Breast epithelium (tissue), 4 donors: ENCODE measurements at regions not wholly inside any gene's neighbourhood (a gene's known extent, or its start where the extent isn't known, plus 50 kb on each side); places are given as distances from the start of the nearest gene placed in this dataset.

Experiments
- DNase-seq, 2 donors: peaks; one replicate each; pipeline ENCODE4 v3.0.0-alpha.2; 2019; ENCODE audit warnings: low spot score in 2 of 2
- H3K27ac ChIP-seq, 2 donors: fragments of 200-600 bp; sonication (generic) in 1 of 2; one replicate each; pipeline ENCODE4 v1.5.1; 2016 to 2019; ENCODE audit warnings: mild to moderate bottlenecking in 1 of 2
- H3K27me3 ChIP-seq, 2 donors: fragments of 200-600 bp; sonication (generic) in 1 of 2; one replicate each; pipeline versions ENCODE4 v1.5.1 to v1.6.0; 2017 to 2019; ENCODE audit warnings: control low read depth in 1 of 2, mild to moderate bottlenecking in 1 of 2
- H3K36me3 ChIP-seq: fragments of 200-600 bp; one replicate; pipeline ENCODE4 v1.5.1; 2019
- H3K4me1 ChIP-seq, 2 donors: fragments of 200-600 bp; sonication (generic); one replicate each; pipeline ENCODE4 v1.5.1; 2016 to 2019; ENCODE audit warnings: control low read depth in 1 of 2
- H3K4me3 ChIP-seq, 3 donors: fragments of 200-600 bp; sonication (generic); 1 replicate in 2 of 3; 2 replicates in 1 of 3; pipeline ENCODE4 v1.5.1; 2016 to 2019; ENCODE audit warnings: mild to moderate bottlenecking in 3 of 3, moderate library complexity in 2 of 3
- H3K9me3 ChIP-seq, 2 donors: fragments of 200-600 bp; sonication (generic) in 1 of 2; one replicate each; pipeline ENCODE4 v1.5.1; 2016 to 2019; ENCODE audit warnings: control low read depth in 1 of 2
- CTCF ChIP-seq, 3 donors: fragments of 450-650 bp; IDR thresholded peaks; one replicate each; pipeline ENCODE4 v1.5.1; 2016 to 2017; ENCODE audit warnings: antibody characterized with exemption in 3 of 3, mild to moderate bottlenecking in 3 of 3, moderate library complexity in 3 of 3
- POLR2A ChIP-seq: fragments of 450-650 bp; IDR thresholded peaks from one replicate; pipeline ENCODE4 v1.6.1; 2016; ENCODE audit warnings: antibody characterized with exemption, mild to moderate bottlenecking, moderate library complexity
- POLR2AphosphoS5 ChIP-seq, 3 donors: sonication (generic); formaldehyde crosslinking; IDR thresholded peaks; one replicate each; pipeline ENCODE4 v1.6.1; 2017; ENCODE audit warnings: antibody characterized with exemption in 3 of 3
- intact Hi-C: fragments of 100-400 bp; cut with DNase I; formaldehyde crosslinking; loops from one replicate; pipeline ENCODE4 v1.15.1; 2023; ENCODE audit warnings: low total_unique reads

DNA sequence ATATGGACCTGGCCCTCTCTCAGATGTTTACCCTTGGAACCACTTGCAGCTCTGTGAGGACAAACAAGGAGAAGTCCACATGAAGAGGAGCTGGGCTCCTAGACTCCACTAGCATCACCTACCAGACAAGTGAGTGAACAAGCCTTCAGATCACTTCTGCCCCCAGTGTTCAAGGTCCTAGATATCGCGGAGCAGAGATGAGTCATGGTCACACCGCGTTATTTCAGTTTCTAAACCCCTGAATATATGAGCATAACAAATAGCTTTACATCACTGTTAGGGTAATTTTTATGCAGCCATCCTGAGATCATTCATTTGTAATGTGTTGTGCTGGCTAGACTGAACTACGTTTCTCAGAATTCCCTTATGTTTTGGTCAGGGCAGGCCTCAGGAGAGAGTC lies 77.0 kb upstream of the DAP start:
- no peak for DNase-seq
- Histone ChIP-seq H3K27ac (no peak overlapping the region), H3K9me3 (no peaks in the 10 kb centered on the region), H3K4me1 (no peaks in the 10 kb centered on the region), H3K4me3 (no peak overlapping the region), H3K36me3 (no peaks in the 10 kb centered on the region), H3K27me3 (no peaks in the 10 kb centered on the region)
- TF ChIP-seq POLR2A, result no peak
- TF ChIP-seq CTCF (IDR thresholded peaks at IDR 0.05), result no peak
- no peak for TF ChIP-seq POLR2AphosphoS5 (IDR thresholded peaks at IDR 0.05)
- intact Hi-C loops, result no loop called here

- H3K27ac ChIP-seq, result no peak overlapping the region
- no peak overlapping the region for H3K4me3 ChIP-seq
- TF ChIP-seq POLR2AphosphoS5 (IDR thresholded peaks at IDR 0.05) (no peak), CTCF (IDR thresholded peaks at IDR 0.05) (no peak), POLR2A (no peak)
- no peak for DNase-seq
- H3K9me3 ChIP-seq, result no peaks in the 10 kb centered on the region
- intact Hi-C loops, result no loop called here
- H3K4me1 ChIP-seq, result no peaks in the 10 kb centered on the region
- no peaks in the 10 kb centered on the region for H3K27me3 ChIP-seq
- H3K36me3 ChIP-seq, result no peaks in the 10 kb centered on the region
These were observed 76.0 kb upstream of the DAP start for GRCh38 chr5:10836986-10837385.

DNA sequence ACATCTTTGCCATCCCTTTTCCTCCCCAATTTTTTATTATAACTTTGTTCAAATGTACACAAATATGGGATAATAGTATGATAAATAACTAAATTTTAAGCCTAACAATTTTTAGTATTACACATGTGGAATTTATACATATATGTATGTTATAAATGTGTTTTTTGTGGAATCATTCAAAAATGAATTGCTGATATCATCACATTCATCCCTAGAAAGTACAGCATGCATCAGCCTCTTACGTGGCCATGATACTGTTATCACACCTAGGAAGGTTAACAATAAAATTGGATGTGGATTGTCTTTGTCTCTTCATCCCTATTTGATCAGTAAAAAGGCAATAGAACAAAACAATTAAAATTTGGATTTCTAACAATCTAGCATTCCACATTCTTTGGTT lies 73.7 kb upstream of the DAP start:
- Histone ChIP-seq H3K36me3 (no peaks in the 10 kb centered on the region), H3K27me3 (no peaks in the 10 kb centered on the region), H3K4me1 (no peaks in the 10 kb centered on the region), H3K9me3 (no peaks in the 10 kb centered on the region), H3K27ac (no peak overlapping the region), H3K4me3 (no peak overlapping the region)
- DNase-seq, result no peak
- intact Hi-C loops, result no loop called here
- TF ChIP-seq CTCF (IDR thresholded peaks at IDR 0.05), result no peak
- no peak for TF ChIP-seq POLR2AphosphoS5 (IDR thresholded peaks at IDR 0.05)
- TF ChIP-seq POLR2A, result no peak

- no peak overlapping the region for H3K27ac ChIP-seq
- no peak overlapping the region for H3K4me3 ChIP-seq
- no peaks in the 10 kb centered on the region for H3K9me3 ChIP-seq
- TF ChIP-seq POLR2AphosphoS5 (IDR thresholded peaks at IDR 0.05), result no peak
- no peak for TF ChIP-seq POLR2A
- no peak for TF ChIP-seq CTCF (IDR thresholded peaks at IDR 0.05)
- no peak for DNase-seq
- H3K27me3 ChIP-seq, result no peaks in the 10 kb centered on the region
- H3K4me1 ChIP-seq, result no peaks in the 10 kb centered on the region
- H3K36me3 ChIP-seq, result no peaks in the 10 kb centered on the region
- intact Hi-C loops, result no loop called here
These were observed 72.0 kb upstream of the DAP start for GRCh38 chr5:10832987-10833386.

DNA sequence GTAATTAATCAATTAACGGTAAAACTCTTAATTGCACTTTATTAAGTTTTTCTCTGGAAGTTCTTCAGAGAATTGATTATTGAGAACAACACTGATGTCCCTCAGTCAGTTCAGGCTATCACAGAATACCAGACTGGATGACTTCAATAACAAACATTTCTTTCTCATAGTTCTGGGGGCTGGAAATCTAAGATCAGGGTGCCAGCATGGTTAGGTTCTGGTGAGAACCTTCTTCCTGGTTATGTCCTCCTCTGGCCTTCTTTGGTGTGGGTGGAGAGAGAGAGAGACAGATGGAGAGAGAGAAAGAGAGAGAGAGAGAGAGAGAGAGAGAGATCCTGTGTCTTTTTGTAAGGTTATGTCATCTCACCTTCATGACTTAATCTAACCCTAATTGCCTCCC lies 71.4 kb upstream of the DAP start:
- DNase-seq, result no peak
- no peak for TF ChIP-seq CTCF (IDR thresholded peaks at IDR 0.05)
- TF ChIP-seq POLR2A, result no peak
- no peak for TF ChIP-seq POLR2AphosphoS5 (IDR thresholded peaks at IDR 0.05)
- Histone ChIP-seq H3K27ac (no peak overlapping the region), H3K4me3 (no peak overlapping the region), H3K36me3 (no peaks in the 10 kb centered on the region), H3K4me1 (no peaks in the 10 kb centered on the region), H3K9me3 (no peaks in the 10 kb centered on the region), H3K27me3 (no peaks in the 10 kb centered on the region)
- intact Hi-C loops, result no loop called here
